IMR-90 (cell line): ENCODE measurements at regions not wholly inside any gene's neighbourhood (a gene's known extent, or its start where the extent isn't known, plus 50 kb on each side); places are given as distances from the start of the nearest gene placed in this dataset.

Experiments
- ATAC-seq: fragments of 200-7000 bp; cut with Tn5 transposase; 2 replicates; pipeline ENCODE4 v1.9.1; 2020; ENCODE audit warnings: low read depth, mild to moderate bottlenecking, moderate library complexity
- BruUV-seq: library from RNA; stranded (reverse); fragments of 400-500 nt; replicated peaks from 2 replicates; lab custom pipeline; 2021; lab: Mats Ljungman, UMichigan
- CTCF ChIA-PET: fragments of 300-600 bp; formaldehyde crosslinking; extraction: SDS; loops from one replicate; lab custom pipeline; 2021; ENCODE audit warnings: antibody characterized with exemption; lab: Yijun Ruan, JAX
- POLR2A ChIA-PET: fragments of 300-600 bp; sonication (Branson Sonifier 250); formaldehyde crosslinking; loops from one replicate; lab custom pipeline; 2022; ENCODE audit warnings: antibody characterized with exemption; ENCODE audit not compliant: unreplicated experiment; lab: Charles Lee
- DNase-seq: peaks from one replicate; pipeline ENCODE4 v3.0.0; 2013
- H2AFZ ChIP-seq: replicated peaks from 2 replicates; pipeline ENCODE3; 2013; ENCODE audit warnings: low read length, mild to moderate bottlenecking; ENCODE audit not compliant: poor library complexity
- H2AK5ac ChIP-seq: 2 replicates; pipeline ENCODE4 v1.6.1; 2013; ENCODE audit warnings: low read depth, low read length, inconsistent platforms
- H2AK9ac ChIP-seq: replicated peaks from 2 replicates; pipeline ENCODE3; 2013; ENCODE audit warnings: mild to moderate bottlenecking, low read depth, low read length, moderate library complexity; ENCODE audit not compliant: poor library complexity
- H2BK120ac ChIP-seq: 2 replicates; pipeline ENCODE4 v1.6.1; 2013; ENCODE audit warnings: low read depth, low read length, inconsistent platforms
- H2BK15ac ChIP-seq: 3 replicates; pipeline ENCODE4 v1.6.1; 2013; ENCODE audit warnings: low read depth, low read length, inconsistent platforms
- H2BK20ac ChIP-seq: 2 replicates; pipeline ENCODE4 v1.6.1; 2013; ENCODE audit warnings: low read depth, mild to moderate bottlenecking, inconsistent platforms, low read length, moderate library complexity
- H2BK5ac ChIP-seq: 2 replicates; pipeline ENCODE4 v1.6.1; 2013; ENCODE audit warnings: mild to moderate bottlenecking, low read depth, low read length, inconsistent platforms; ENCODE audit not compliant: poor library complexity, severe bottlenecking
- H3K14ac ChIP-seq: replicated peaks from 2 replicates; pipeline ENCODE4 v1.6.1; 2013; ENCODE audit warnings: low read depth, low read length, inconsistent platforms
- H3K18ac ChIP-seq: 2 replicates; pipeline ENCODE4 v1.6.1; 2013; ENCODE audit warnings: low read depth, low read length, control low read depth
- H3K23ac ChIP-seq: 2 replicates; pipeline ENCODE4 v1.6.1; 2013; ENCODE audit warnings: low read depth, low read length, inconsistent platforms
- H3K27ac ChIP-seq: 2 replicates; pipeline ENCODE4 v1.5.1; 2013; ENCODE audit warnings: mild to moderate bottlenecking, control low read depth, low read length; ENCODE audit not compliant: insufficient read depth
- H3K27me3 ChIP-seq: 2 replicates; pipeline ENCODE4 v1.6.1; 2013; ENCODE audit warnings: low read length; ENCODE audit not compliant: control insufficient read depth, insufficient read depth
- H3K36me3 ChIP-seq: 2 replicates; pipeline ENCODE4 v1.6.1; 2013; ENCODE audit warnings: low read length, mixed read lengths; ENCODE audit not compliant: control insufficient read depth, insufficient read depth
- H3K4ac ChIP-seq: 2 replicates; pipeline ENCODE4 v1.6.1; 2013; ENCODE audit warnings: low read depth, low read length, inconsistent platforms
- H3K4me1 ChIP-seq: 2 replicates; pipeline ENCODE4 v1.6.1; 2013; ENCODE audit warnings: low read length, mixed read lengths; ENCODE audit not compliant: control insufficient read depth, insufficient read depth
- H3K4me2 ChIP-seq: 2 replicates; pipeline ENCODE4 v1.6.1; 2013; ENCODE audit warnings: low read depth, mild to moderate bottlenecking, control low read depth, low read length, moderate library complexity
- H3K4me3 ChIP-seq: 2 replicates; pipeline ENCODE4 v1.5.1; 2013; ENCODE audit warnings: low read depth, mild to moderate bottlenecking, control low read depth, low read length, moderate library complexity; ENCODE audit not compliant: insufficient read depth
- H3K56ac ChIP-seq: 2 replicates; pipeline ENCODE4 v1.6.1; 2013; ENCODE audit warnings: low read length, inconsistent platforms; ENCODE audit not compliant: insufficient read depth; ENCODE audit errors: extremely low read depth
- H3K79me1 ChIP-seq, 2 experiments: 2 replicates each; pipeline ENCODE4 v1.6.1; 2013; ENCODE audit warnings: low read length in 2 of 2, inconsistent platforms in 1 of 2, low read depth in 1 of 2
- H3K9ac ChIP-seq: 2 replicates; pipeline ENCODE4 v1.6.1; 2013; ENCODE audit warnings: low read depth, low read length, control low read depth
- H3K9me1 ChIP-seq: 2 replicates; pipeline ENCODE4 v1.6.1; 2013; ENCODE audit warnings: low read length, inconsistent platforms; ENCODE audit not compliant: insufficient read depth
- H3K9me3 ChIP-seq: 2 replicates; pipeline ENCODE4 v1.6.1; 2013; ENCODE audit warnings: low read length; ENCODE audit not compliant: control insufficient read depth, insufficient read depth
- H4K20me1 ChIP-seq: 2 replicates; pipeline ENCODE4 v1.6.1; 2013; ENCODE audit warnings: low read length, inconsistent platforms; ENCODE audit not compliant: insufficient read depth
- H4K5ac ChIP-seq: 2 replicates; pipeline ENCODE4 v1.6.1; 2013; ENCODE audit warnings: mild to moderate bottlenecking, low read depth, low read length, control low read depth
- H4K8ac ChIP-seq, 2 experiments: 2 replicates each; pipeline ENCODE4 v1.6.1; 2013; ENCODE audit warnings: low read depth in 2 of 2, low read length in 2 of 2, control low read depth in 1 of 2, inconsistent platforms in 1 of 2
- H4K91ac ChIP-seq: 2 replicates; pipeline ENCODE4 v1.6.1; 2013; ENCODE audit warnings: low read depth, low read length, inconsistent platforms; ENCODE audit not compliant: insufficient read depth
- BHLHE40 ChIP-seq: fragments of 150-350 bp; IDR thresholded peaks from 2 replicates; pipeline ENCODE4 v1.6.1; 2016; ENCODE audit warnings: mild to moderate bottlenecking, low read depth, low read length
- CEBPB ChIP-seq: IDR thresholded peaks from 2 replicates; pipeline ENCODE4 v1.6.1; 2012; ENCODE audit warnings: low read depth, low read length, improper control_type of control experiment
- ELK1 ChIP-seq: fragments of 150-350 bp; IDR thresholded peaks from 2 replicates; pipeline ENCODE4 v1.6.1; 2016; ENCODE audit warnings: low read depth, mild to moderate bottlenecking, low read length, moderate library complexity, borderline replicate concordance
- FOS ChIP-seq: fragments of 150-350 bp; IDR thresholded peaks from 2 replicates; pipeline ENCODE4 v1.6.1; 2016; ENCODE audit warnings: low read depth, low read length
- MAZ ChIP-seq: IDR thresholded peaks from 2 replicates; pipeline ENCODE4 v1.6.1; 2012; ENCODE audit warnings: low read depth, mild to moderate bottlenecking, low read length, improper control_type of control experiment, moderate library complexity, borderline replicate concordance
- MXI1 ChIP-seq: IDR thresholded peaks from 2 replicates; pipeline ENCODE4 v1.6.1; 2012; ENCODE audit warnings: low read depth, mild to moderate bottlenecking, low read length, moderate library complexity, borderline replicate concordance
- NFE2L2 ChIP-seq: fragments of 150-350 bp; IDR thresholded peaks from 2 replicates; pipeline ENCODE4 v1.6.1; 2016; ENCODE audit warnings: low read depth, mild to moderate bottlenecking, low read length
- RAD21 ChIP-seq: IDR thresholded peaks from 2 replicates; pipeline ENCODE4 v1.6.1; 2012; ENCODE audit warnings: low read length, improper control_type of control experiment
- RCOR1 ChIP-seq: IDR thresholded peaks from 2 replicates; pipeline ENCODE4 v1.6.1; 2012; ENCODE audit warnings: mild to moderate bottlenecking, low read length, improper control_type of control experiment; ENCODE audit not compliant: insufficient replicate concordance
- RFX5 ChIP-seq: IDR thresholded peaks from 2 replicates; pipeline ENCODE4 v1.8.0; 2012; ENCODE audit warnings: low read depth, mild to moderate bottlenecking, low read length, moderate library complexity
- SMC3 ChIP-seq: fragments of 150-350 bp; IDR thresholded peaks from 2 replicates; pipeline ENCODE4 v1.6.1; 2016; ENCODE audit warnings: low read depth, mild to moderate bottlenecking, antibody characterized with exemption, low read length, moderate library complexity
- WGBS, 2 experiments: methylation state at CpG; one replicate each; pipeline versions ENCODE4 v1.1.5 to v1.1.7; 2013; ENCODE audit warnings: missing lambda C conversion rate in 2 of 2; ENCODE audit not compliant: insufficient read length in 1 of 2; ENCODE audit errors: extremely low coverage in 2 of 2; 5-methylcytosine and 5-hydroxymethylcytosine counted together
- dilution Hi-C: fragments of 300-500 bp; cut with HindIII; formaldehyde crosslinking; loops from one replicate; pipeline ENCODE4 v1.14.3; 2018; ENCODE audit warnings: low sequenced_read_pairs; ENCODE audit not compliant: unreplicated experiment
- in situ Hi-C: fragments of 300-500 bp; cut with MboI; formaldehyde crosslinking; loops from 3 replicates; pipeline ENCODE4 v1.14.3; 2019; ENCODE audit warnings: low sequenced_read_pairs, inconsistent platforms, mixed read lengths
- intact Hi-C: fragments of 100-400 bp; cut with micrococcal nuclease; formaldehyde crosslinking; loops from 2 replicates; pipeline ENCODE4 v1.10.0; 2022
- TF ChIP-seq, protein P1 (sequence below): conservative IDR thresholded peaks from 2 replicates; pipeline ENCODE4 v1.5.1; 2012; ENCODE audit warnings: mild to moderate bottlenecking, low read depth, low read length, improper control_type of control experiment

GRCh38 chr12:91423693-91424050, 241.1 kb upstream of the DCN start:
- H4K91ac ChIP-seq, result no peak overlapping the region
- ATAC-seq (no peak), DNase-seq (no peak)
- no peak overlapping the region for H3K56ac ChIP-seq
- no CpG with 5 or more reads among the region's 2 CpGs for WGBS, 2 experiments
- TF ChIP-seq MXI1 (no peak), CEBPB (no peak), RFX5 (no peak), MAZ (no peak), NFE2L2 (no peak), FOS (no peak), SMC3 (no peak), RCOR1 (no peak), RAD21 (no peak), BHLHE40 (no peak), ELK1 (no peak)
- TF ChIP-seq, protein P1, sequence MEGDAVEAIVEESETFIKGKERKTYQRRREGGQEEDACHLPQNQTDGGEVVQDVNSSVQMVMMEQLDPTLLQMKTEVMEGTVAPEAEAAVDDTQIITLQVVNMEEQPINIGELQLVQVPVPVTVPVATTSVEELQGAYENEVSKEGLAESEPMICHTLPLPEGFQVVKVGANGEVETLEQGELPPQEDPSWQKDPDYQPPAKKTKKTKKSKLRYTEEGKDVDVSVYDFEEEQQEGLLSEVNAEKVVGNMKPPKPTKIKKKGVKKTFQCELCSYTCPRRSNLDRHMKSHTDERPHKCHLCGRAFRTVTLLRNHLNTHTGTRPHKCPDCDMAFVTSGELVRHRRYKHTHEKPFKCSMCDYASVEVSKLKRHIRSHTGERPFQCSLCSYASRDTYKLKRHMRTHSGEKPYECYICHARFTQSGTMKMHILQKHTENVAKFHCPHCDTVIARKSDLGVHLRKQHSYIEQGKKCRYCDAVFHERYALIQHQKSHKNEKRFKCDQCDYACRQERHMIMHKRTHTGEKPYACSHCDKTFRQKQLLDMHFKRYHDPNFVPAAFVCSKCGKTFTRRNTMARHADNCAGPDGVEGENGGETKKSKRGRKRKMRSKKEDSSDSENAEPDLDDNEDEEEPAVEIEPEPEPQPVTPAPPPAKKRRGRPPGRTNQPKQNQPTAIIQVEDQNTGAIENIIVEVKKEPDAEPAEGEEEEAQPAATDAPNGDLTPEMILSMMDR, result no peak
- H4K5ac ChIP-seq, result no peak overlapping the region
- H3K9ac ChIP-seq, result no peak overlapping the region
- intact Hi-C loops, result no loop called here
- no peak overlapping the region for H2BK5ac ChIP-seq
- H3K9me1 ChIP-seq, result no peaks in the 10 kb centered on the region
- no peak overlapping the region for H3K14ac ChIP-seq
- H4K8ac ChIP-seq, result no peak overlapping the region
- no peaks in the 10 kb centered on the region; the same call in 1 of the 2 replicates for H3K4me1 ChIP-seq
- no peaks in the 10 kb centered on the region for H3K79me1 ChIP-seq
- no peak overlapping the region for H2AFZ ChIP-seq
- H3K4ac ChIP-seq, result no peak overlapping the region
- no peak overlapping the region for H3K4me2 ChIP-seq
- no peaks in the 10 kb centered on the region for H3K36me3 ChIP-seq
- in situ Hi-C loops, result no loop called here
- CTCF ChIA-PET, result no interaction called here
- POLR2A ChIA-PET, result no interaction called here
- no peak overlapping the region for H2BK15ac ChIP-seq
- H2AK9ac ChIP-seq, result no peak overlapping the region
- no peaks in the 10 kb centered on the region for H3K9me3 ChIP-seq
- BruUV-seq, result no TSS peak
- no peaks in the 10 kb centered on the region for H4K20me1 ChIP-seq
- no peak overlapping the region for H3K18ac ChIP-seq
- H3K27me3 ChIP-seq, result peaks cover 4% of the 10 kb centered on the region
- H3K27ac ChIP-seq, result no peak overlapping the region
- no peak overlapping the region for H3K4me3 ChIP-seq
- no peak overlapping the region for H3K23ac ChIP-seq
- no peak overlapping the region for H2BK120ac ChIP-seq
- dilution Hi-C loops, result no loop called here
- H2BK20ac ChIP-seq, result no peak overlapping the region
- no peak overlapping the region for H2AK5ac ChIP-seq
